H1 (cell line): ENCODE measurements at regions not wholly inside any gene's neighbourhood (a gene's known extent, or its start where the extent isn't known, plus 50 kb on each side); places are given as distances from the start of the nearest gene placed in this dataset.

Experiments
- CTCF ChIA-PET: fragments of 300-600 bp; sonication (Branson Sonifier 250); formaldehyde crosslinking; loops from one replicate; lab custom pipeline; 2021; ENCODE audit not compliant: partially characterized antibody; lab: Charles Lee
- POLR2A ChIA-PET: fragments of 300-600 bp; sonication (Branson Sonifier 250); formaldehyde crosslinking; loops from one replicate; lab custom pipeline; 2021; ENCODE audit warnings: inconsistent platforms; ENCODE audit not compliant: partially characterized antibody; lab: Charles Lee
- DNase-seq, 2 experiments: peaks; one replicate each; pipeline versions ENCODE4 v3.0.0 to v3.0.0-alpha.2; 2010 to 2022; ENCODE audit warnings: low spot score in 2 of 2, low read depth in 1 of 2, mixed read lengths in 1 of 2
- FAIRE-seq: peaks from 2 replicates; lab custom pipeline; 2011; peaks lifted over from hg19 to GRCh38; lab: Jason Lieb, UNC
- H2AFZ ChIP-seq: 2 replicates; pipeline ENCODE4 v1.8.1; 2012; ENCODE audit warnings: low read length, inconsistent platforms
- H2AK5ac ChIP-seq: 2 replicates; pipeline ENCODE4 v1.6.1; 2013; ENCODE audit warnings: low read depth, low read length
- H2BK120ac ChIP-seq: replicated peaks from 2 replicates; pipeline ENCODE3; 2013; ENCODE audit warnings: low read depth, low read length, inconsistent platforms
- H2BK12ac ChIP-seq: 2 replicates; pipeline ENCODE4 v1.6.1; 2013; ENCODE audit warnings: low read depth, low read length
- H2BK15ac ChIP-seq: 2 replicates; pipeline ENCODE4 v1.6.1; 2013; ENCODE audit warnings: low read length
- H2BK20ac ChIP-seq: 2 replicates; pipeline ENCODE4 v1.6.1; 2013; ENCODE audit warnings: low read length
- H2BK5ac ChIP-seq: 2 replicates; pipeline ENCODE4 v1.6.1; 2013; ENCODE audit warnings: low read depth, low read length
- H3K14ac ChIP-seq: 2 replicates; pipeline ENCODE4 v1.6.1; 2013; ENCODE audit warnings: inconsistent platforms; ENCODE audit not compliant: insufficient read length
- H3K18ac ChIP-seq: 2 replicates; pipeline ENCODE4 v1.6.1; 2013; ENCODE audit warnings: low read length; ENCODE audit errors: extremely low read depth
- H3K23ac ChIP-seq: 2 replicates; pipeline ENCODE4 v1.6.1; 2013; ENCODE audit warnings: inconsistent platforms; ENCODE audit not compliant: insufficient read length
- H3K23me2 ChIP-seq: 2 replicates; pipeline ENCODE4 v1.6.1; 2013; ENCODE audit warnings: low read depth, low read length
- H3K27ac ChIP-seq: 2 replicates; pipeline ENCODE4 v1.6.1; 2011; ENCODE audit warnings: low read depth, low read length, inconsistent platforms
- H3K27me3 ChIP-seq, 4 experiments: replicated peaks in 1 of 4; 1 replicate in 1 of 4; 2 replicates in 3 of 4; pipeline versions ENCODE4 v1.6.1 to v1.8.1; 2011 to 2013; ENCODE audit warnings: low read length in 3 of 4, mild to moderate bottlenecking in 3 of 4, inconsistent platforms in 2 of 4, mixed read lengths in 2 of 4, moderate library complexity in 1 of 4; ENCODE audit not compliant: control insufficient read depth in 3 of 4, insufficient read depth in 3 of 4; ENCODE audit errors: extremely low read depth in 1 of 4
- H3K36me3 ChIP-seq, 4 experiments: 2 replicates each; pipeline versions ENCODE4 v1.6.1 to v1.8.1; 2011 to 2013; ENCODE audit warnings: mild to moderate bottlenecking in 4 of 4, low read length in 3 of 4, moderate library complexity in 2 of 4, control low read depth in 1 of 4, inconsistent platforms in 1 of 4; ENCODE audit not compliant: insufficient read depth in 4 of 4, control insufficient read depth in 2 of 4
- H3K4ac ChIP-seq: replicated peaks from 2 replicates; pipeline ENCODE3; 2013; ENCODE audit warnings: low read length, low read depth, mixed read lengths, inconsistent platforms; ENCODE audit not compliant: insufficient read length
- H3K4me1 ChIP-seq, 4 experiments: replicated peaks in 1 of 4; 1 replicate in 1 of 4; 2 replicates in 3 of 4; pipeline versions ENCODE4 v1.6.1 to v1.8.1; 2011 to 2013; ENCODE audit warnings: low read length in 3 of 4, inconsistent platforms in 2 of 4, mixed read lengths in 1 of 4; ENCODE audit not compliant: insufficient read depth in 4 of 4, control insufficient read depth in 3 of 4
- H3K4me2 ChIP-seq, 2 experiments: 2 replicates each; pipeline versions ENCODE4 v1.6.1 to v1.8.1; 2011 to 2013; ENCODE audit warnings: low read depth in 2 of 2, low read length in 2 of 2, control low read depth in 1 of 2, inconsistent platforms in 1 of 2, mild to moderate bottlenecking in 1 of 2; ENCODE audit not compliant: insufficient read depth in 1 of 2
- H3K4me3 ChIP-seq, 4 experiments: fragments of 200-600, 300-600 bp in 1 of 4; sonication (generic), shearing (Covaris generic), sonication (Bioruptor Twin) in 1 of 4; 2 replicates each; pipeline versions ENCODE4 v1.5.1 to v1.8.1; 2011 to 2016; ENCODE audit warnings: low read length in 4 of 4, low read depth in 3 of 4, control low read depth in 2 of 4, inconsistent platforms in 2 of 4, mild to moderate bottlenecking in 2 of 4, mixed read lengths in 1 of 4, moderate library complexity in 1 of 4; ENCODE audit not compliant: insufficient read depth in 2 of 4; ENCODE audit errors: extremely low read depth in 1 of 4
- H3K56ac ChIP-seq: replicated peaks from 2 replicates; pipeline ENCODE3; 2013; ENCODE audit warnings: low read depth, mild to moderate bottlenecking, mixed read lengths, low read length, inconsistent platforms; ENCODE audit not compliant: insufficient read length
- H3K79me1 ChIP-seq: 2 replicates; pipeline ENCODE4 v1.6.1; 2013; ENCODE audit warnings: low read depth, low read length, control low read depth
- H3K79me2 ChIP-seq, 2 experiments: 2 replicates each; pipeline versions ENCODE4 v1.6.1 to v1.8.1; 2012 to 2013; ENCODE audit warnings: low read length in 2 of 2, mild to moderate bottlenecking in 2 of 2, inconsistent platforms in 1 of 2; ENCODE audit not compliant: insufficient read depth in 2 of 2, control insufficient read depth in 1 of 2
- H3K9ac ChIP-seq, 4 experiments: replicated peaks in 1 of 4; 1 replicate in 1 of 4; 2 replicates in 3 of 4; pipeline versions ENCODE4 v1.6.1 to v1.8.1; 2011 to 2013; ENCODE audit warnings: low read depth in 3 of 4, low read length in 3 of 4, control low read depth in 2 of 4, mild to moderate bottlenecking in 2 of 4, moderate library complexity in 2 of 4, inconsistent platforms in 1 of 4; ENCODE audit errors: extremely low read depth in 1 of 4
- H3K9me3 ChIP-seq, 2 experiments: 2 replicates each; pipeline versions ENCODE4 v1.6.1 to v1.8.1; 2012 to 2013; ENCODE audit warnings: mild to moderate bottlenecking in 2 of 2, moderate library complexity in 2 of 2, control low read depth in 1 of 2, inconsistent platforms in 1 of 2, low read depth in 1 of 2, low read length in 1 of 2, mixed read lengths in 1 of 2; ENCODE audit not compliant: insufficient read depth in 2 of 2
- H4K20me1 ChIP-seq, 2 experiments: replicated peaks in 1 of 2; 2 replicates each; pipeline versions ENCODE3 to v1.8.1; 2011 to 2013; ENCODE audit warnings: inconsistent platforms in 2 of 2, low read length in 2 of 2, mild to moderate bottlenecking in 1 of 2; ENCODE audit not compliant: insufficient read depth in 2 of 2, control insufficient read depth in 1 of 2
- H4K5ac ChIP-seq: 2 replicates; pipeline ENCODE4 v1.6.1; 2013; ENCODE audit warnings: low read length, low read depth, mixed read lengths, inconsistent platforms; ENCODE audit not compliant: insufficient read length
- H4K8ac ChIP-seq: 2 replicates; pipeline ENCODE4 v1.8.0; 2013; ENCODE audit warnings: mild to moderate bottlenecking, moderate library complexity, low read length, inconsistent platforms; ENCODE audit not compliant: insufficient read depth; ENCODE audit errors: extremely low read depth
- H4K91ac ChIP-seq: replicated peaks from 2 replicates; pipeline ENCODE3; 2013; ENCODE audit warnings: low read length, mixed read lengths, inconsistent platforms; ENCODE audit not compliant: insufficient read length
- ASH2L ChIP-seq: fragments of 200-600, 300-600 bp; sonication (generic); IDR thresholded peaks from one replicate; pipeline ENCODE4 v1.7.1; 2017; ENCODE audit warnings: low read length
- BACH1 ChIP-seq: IDR thresholded peaks from 2 replicates; pipeline ENCODE4 v1.6.1; 2012; ENCODE audit warnings: low read length, improper control_type of control experiment
- EZH2 ChIP-seq: fragments of 200-600 bp; sonication (generic); IDR thresholded peaks from 2 replicates; pipeline ENCODE4 v1.7.1; 2012; ENCODE audit warnings: low read depth, mild to moderate bottlenecking, moderate library complexity, low read length, inconsistent platforms; ENCODE audit not compliant: severe bottlenecking
- FOSL1 ChIP-seq: IDR thresholded peaks from 2 replicates; pipeline ENCODE4 v1.6.1; 2011; ENCODE audit warnings: mild to moderate bottlenecking, low read depth, low read length, moderate library complexity; ENCODE audit not compliant: insufficient read depth
- MAFK ChIP-seq: IDR thresholded peaks from 2 replicates; pipeline ENCODE4 v1.6.1; 2012; ENCODE audit warnings: low read depth, mild to moderate bottlenecking, improper control_type of control experiment, low read length
- POLR2AphosphoS5 ChIP-seq: IDR thresholded peaks from 2 replicates; pipeline ENCODE4 v1.6.1; 2011; ENCODE audit warnings: low read depth, low read length
- SAP30 ChIP-seq: fragments of 300-600 bp; sonication (generic); IDR thresholded peaks from 2 replicates; pipeline ENCODE4 v1.7.1; 2012; ENCODE audit warnings: low read length, moderate library complexity, mild to moderate bottlenecking, inconsistent platforms; ENCODE audit not compliant: insufficient read depth, insufficient replicate concordance
- SRF ChIP-seq: IDR thresholded peaks from 2 replicates; pipeline ENCODE4 v1.6.1; 2011; ENCODE audit warnings: mild to moderate bottlenecking, low read depth, low read length, moderate library complexity
- SUZ12 ChIP-seq: fragments of 200-600 bp; sonication (generic); IDR thresholded peaks from 2 replicates; pipeline ENCODE4 v1.6.1; 2012; ENCODE audit warnings: mild to moderate bottlenecking, inconsistent platforms, low read length, moderate library complexity, mixed read lengths
- TCF12 ChIP-seq: IDR thresholded peaks from 2 replicates; pipeline ENCODE4 v1.6.1; 2011; ENCODE audit warnings: low read depth, mild to moderate bottlenecking, low read length
- YY1 ChIP-seq: IDR thresholded peaks from 2 replicates; pipeline ENCODE4 v1.6.1; 2011; ENCODE audit warnings: low read depth, mild to moderate bottlenecking, low read length
- ZNF274 ChIP-seq: IDR thresholded peaks from 2 replicates; pipeline ENCODE4 v1.7.0; 2012; ENCODE audit warnings: low read length, borderline replicate concordance; ENCODE audit errors: extremely low read depth
- WGBS, 2 experiments: shearing (Covaris generic) in 1 of 2; methylation state at CpG; one replicate each; pipeline versions ENCODE4 v1.1.6 to v1.1.7; 2013 to 2015; ENCODE audit warnings: low lambda C conversion rate in 2 of 2, mixed read lengths in 2 of 2, inconsistent platforms in 1 of 2, low coverage in 1 of 2, missing lambda C conversion rate in 1 of 2; ENCODE audit not compliant: insufficient replicate concordance in 2 of 2, insufficient coverage in 1 of 2, insufficient read length in 1 of 2; ENCODE audit errors: extremely low coverage in 1 of 2, missing lambda C conversion rate in 1 of 2; 5-methylcytosine and 5-hydroxymethylcytosine counted together
- TF ChIP-seq, protein P1 (sequence below): IDR thresholded peaks from 2 replicates; pipeline ENCODE4 v1.6.1; 2011; ENCODE audit warnings: low read depth, mild to moderate bottlenecking, low read length; ENCODE audit not compliant: insufficient read depth

DNA sequence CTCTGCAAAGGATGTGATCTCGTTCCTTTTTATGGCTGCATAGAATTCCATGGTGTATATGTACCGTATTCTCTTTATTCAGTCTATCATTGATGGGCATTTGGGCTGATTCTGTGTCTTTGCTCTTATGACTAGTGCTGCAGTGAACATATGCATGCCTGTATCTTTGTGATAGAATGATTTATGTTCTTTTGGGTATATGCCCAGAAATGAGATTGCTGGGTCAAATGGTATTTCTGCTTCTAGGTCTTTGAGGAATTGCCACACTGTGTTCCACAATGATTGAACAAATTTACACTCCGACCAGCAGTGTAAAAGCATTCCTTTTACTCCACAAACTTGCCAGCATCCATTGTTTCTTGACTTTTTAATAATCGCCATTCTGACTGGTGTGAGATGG lies 60.2 kb upstream of the ADORA2B start:
- no peak for DNase-seq

More for the DNA sequence above, 60.2 kb upstream of the ADORA2B start:
- POLR2A ChIA-PET = no interaction called here
- no peak for FAIRE-seq
- Histone ChIP-seq H4K8ac (no peak overlapping the region), H3K18ac (no peak overlapping the region), H3K79me1 (no peaks in the 10 kb centered on the region), H3K9me3 (no peaks in the 10 kb centered on the region), H3K56ac (no peak overlapping the region), H2BK5ac (no peak overlapping the region), H2BK120ac (no peak overlapping the region), H2AFZ (no peak overlapping the region), H3K23ac (no peak overlapping the region), H3K4me1 (no peaks in the 10 kb centered on the region), H3K27ac (no peak overlapping the region), H4K5ac (no peak overlapping the region), H3K23me2 (no peaks in the 10 kb centered on the region), H2BK20ac (no peak overlapping the region), H3K4me3 (no peak overlapping the region), H3K79me2 (no peaks in the 10 kb centered on the region), H4K20me1 (no peaks in the 10 kb centered on the region), H3K14ac (no peak overlapping the region), H2BK15ac (no peak overlapping the region), H2BK12ac (no peak overlapping the region), H3K4ac (no peak overlapping the region), H3K36me3 (no peaks in the 10 kb centered on the region), H4K91ac (no peak overlapping the region), H3K9ac (no peak overlapping the region), H3K27me3 (no peaks in the 10 kb centered on the region), H3K4me2 (no peak overlapping the region), H2AK5ac (no peak overlapping the region)
- CTCF ChIA-PET = no interaction called here
- 89% methylated on average over 4 of the region's 4 CpGs; no CpG with 5 or more reads in 1 of the 2 experiments for WGBS, 2 experiments
- TF ChIP-seq POLR2AphosphoS5 (no peak), MAFK (no peak), ASH2L (no peak), SRF (no peak), FOSL1 (no peak), SAP30 (no peak), SUZ12 (no peak), BACH1 (no peak), EZH2 (no peak), ZNF274 (no peak), YY1 (no peak), TCF12 (no peak)
- TF ChIP-seq, protein P1, sequence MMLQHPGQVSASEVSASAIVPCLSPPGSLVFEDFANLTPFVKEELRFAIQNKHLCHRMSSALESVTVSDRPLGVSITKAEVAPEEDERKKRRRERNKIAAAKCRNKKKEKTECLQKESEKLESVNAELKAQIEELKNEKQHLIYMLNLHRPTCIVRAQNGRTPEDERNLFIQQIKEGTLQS = no peak
